IMR-90 (cell line): ENCODE measurements at regions not wholly inside any gene's neighbourhood (a gene's known extent, or its start where the extent isn't known, plus 50 kb on each side); places are given as distances from the start of the nearest gene placed in this dataset.

Experiments
- ATAC-seq: fragments of 200-7000 bp; cut with Tn5 transposase; 2 replicates; pipeline ENCODE4 v1.9.1; 2020; ENCODE audit warnings: low read depth, mild to moderate bottlenecking, moderate library complexity
- BruUV-seq: library from RNA; stranded (reverse); fragments of 400-500 nt; replicated peaks from 2 replicates; lab custom pipeline; 2021; lab: Mats Ljungman, UMichigan
- CTCF ChIA-PET: fragments of 300-600 bp; formaldehyde crosslinking; extraction: SDS; loops from one replicate; lab custom pipeline; 2021; ENCODE audit warnings: antibody characterized with exemption; lab: Yijun Ruan, JAX
- POLR2A ChIA-PET: fragments of 300-600 bp; sonication (Branson Sonifier 250); formaldehyde crosslinking; loops from one replicate; lab custom pipeline; 2022; ENCODE audit warnings: antibody characterized with exemption; ENCODE audit not compliant: unreplicated experiment; lab: Charles Lee
- DNase-seq: peaks from one replicate; pipeline ENCODE4 v3.0.0; 2013
- H2AFZ ChIP-seq: replicated peaks from 2 replicates; pipeline ENCODE3; 2013; ENCODE audit warnings: low read length, mild to moderate bottlenecking; ENCODE audit not compliant: poor library complexity
- H2AK5ac ChIP-seq: 2 replicates; pipeline ENCODE4 v1.6.1; 2013; ENCODE audit warnings: low read depth, low read length, inconsistent platforms
- H2AK9ac ChIP-seq: replicated peaks from 2 replicates; pipeline ENCODE3; 2013; ENCODE audit warnings: mild to moderate bottlenecking, low read depth, low read length, moderate library complexity; ENCODE audit not compliant: poor library complexity
- H2BK120ac ChIP-seq: 2 replicates; pipeline ENCODE4 v1.6.1; 2013; ENCODE audit warnings: low read depth, low read length, inconsistent platforms
- H2BK15ac ChIP-seq: 3 replicates; pipeline ENCODE4 v1.6.1; 2013; ENCODE audit warnings: low read depth, low read length, inconsistent platforms
- H2BK20ac ChIP-seq: 2 replicates; pipeline ENCODE4 v1.6.1; 2013; ENCODE audit warnings: low read depth, mild to moderate bottlenecking, inconsistent platforms, low read length, moderate library complexity
- H2BK5ac ChIP-seq: 2 replicates; pipeline ENCODE4 v1.6.1; 2013; ENCODE audit warnings: mild to moderate bottlenecking, low read depth, low read length, inconsistent platforms; ENCODE audit not compliant: poor library complexity, severe bottlenecking
- H3K14ac ChIP-seq: replicated peaks from 2 replicates; pipeline ENCODE4 v1.6.1; 2013; ENCODE audit warnings: low read depth, low read length, inconsistent platforms
- H3K18ac ChIP-seq: 2 replicates; pipeline ENCODE4 v1.6.1; 2013; ENCODE audit warnings: low read depth, low read length, control low read depth
- H3K23ac ChIP-seq: 2 replicates; pipeline ENCODE4 v1.6.1; 2013; ENCODE audit warnings: low read depth, low read length, inconsistent platforms
- H3K27ac ChIP-seq: 2 replicates; pipeline ENCODE4 v1.5.1; 2013; ENCODE audit warnings: mild to moderate bottlenecking, control low read depth, low read length; ENCODE audit not compliant: insufficient read depth
- H3K27me3 ChIP-seq: 2 replicates; pipeline ENCODE4 v1.6.1; 2013; ENCODE audit warnings: low read length; ENCODE audit not compliant: control insufficient read depth, insufficient read depth
- H3K36me3 ChIP-seq: 2 replicates; pipeline ENCODE4 v1.6.1; 2013; ENCODE audit warnings: low read length, mixed read lengths; ENCODE audit not compliant: control insufficient read depth, insufficient read depth
- H3K4ac ChIP-seq: 2 replicates; pipeline ENCODE4 v1.6.1; 2013; ENCODE audit warnings: low read depth, low read length, inconsistent platforms
- H3K4me1 ChIP-seq: 2 replicates; pipeline ENCODE4 v1.6.1; 2013; ENCODE audit warnings: low read length, mixed read lengths; ENCODE audit not compliant: control insufficient read depth, insufficient read depth
- H3K4me2 ChIP-seq: 2 replicates; pipeline ENCODE4 v1.6.1; 2013; ENCODE audit warnings: low read depth, mild to moderate bottlenecking, control low read depth, low read length, moderate library complexity
- H3K4me3 ChIP-seq: 2 replicates; pipeline ENCODE4 v1.5.1; 2013; ENCODE audit warnings: low read depth, mild to moderate bottlenecking, control low read depth, low read length, moderate library complexity; ENCODE audit not compliant: insufficient read depth
- H3K56ac ChIP-seq: 2 replicates; pipeline ENCODE4 v1.6.1; 2013; ENCODE audit warnings: low read length, inconsistent platforms; ENCODE audit not compliant: insufficient read depth; ENCODE audit errors: extremely low read depth
- H3K79me1 ChIP-seq, 2 experiments: 2 replicates each; pipeline ENCODE4 v1.6.1; 2013; ENCODE audit warnings: low read length in 2 of 2, inconsistent platforms in 1 of 2, low read depth in 1 of 2
- H3K9ac ChIP-seq: 2 replicates; pipeline ENCODE4 v1.6.1; 2013; ENCODE audit warnings: low read depth, low read length, control low read depth
- H3K9me1 ChIP-seq: 2 replicates; pipeline ENCODE4 v1.6.1; 2013; ENCODE audit warnings: low read length, inconsistent platforms; ENCODE audit not compliant: insufficient read depth
- H3K9me3 ChIP-seq: 2 replicates; pipeline ENCODE4 v1.6.1; 2013; ENCODE audit warnings: low read length; ENCODE audit not compliant: control insufficient read depth, insufficient read depth
- H4K20me1 ChIP-seq: 2 replicates; pipeline ENCODE4 v1.6.1; 2013; ENCODE audit warnings: low read length, inconsistent platforms; ENCODE audit not compliant: insufficient read depth
- H4K5ac ChIP-seq: 2 replicates; pipeline ENCODE4 v1.6.1; 2013; ENCODE audit warnings: mild to moderate bottlenecking, low read depth, low read length, control low read depth
- H4K8ac ChIP-seq, 2 experiments: 2 replicates each; pipeline ENCODE4 v1.6.1; 2013; ENCODE audit warnings: low read depth in 2 of 2, low read length in 2 of 2, control low read depth in 1 of 2, inconsistent platforms in 1 of 2
- H4K91ac ChIP-seq: 2 replicates; pipeline ENCODE4 v1.6.1; 2013; ENCODE audit warnings: low read depth, low read length, inconsistent platforms; ENCODE audit not compliant: insufficient read depth
- BHLHE40 ChIP-seq: fragments of 150-350 bp; IDR thresholded peaks from 2 replicates; pipeline ENCODE4 v1.6.1; 2016; ENCODE audit warnings: mild to moderate bottlenecking, low read depth, low read length
- CEBPB ChIP-seq: IDR thresholded peaks from 2 replicates; pipeline ENCODE4 v1.6.1; 2012; ENCODE audit warnings: low read depth, low read length, improper control_type of control experiment
- CHD1 ChIP-seq: IDR thresholded peaks from 2 replicates; pipeline ENCODE4 v1.6.1; 2012; ENCODE audit warnings: low read depth, low read length, improper control_type of control experiment
- FOS ChIP-seq: fragments of 150-350 bp; IDR thresholded peaks from 2 replicates; pipeline ENCODE4 v1.6.1; 2016; ENCODE audit warnings: low read depth, low read length
- MAFK ChIP-seq: IDR thresholded peaks from 2 replicates; pipeline ENCODE4 v1.6.1; 2012; ENCODE audit warnings: low read depth, low read length, improper control_type of control experiment
- MAZ ChIP-seq: IDR thresholded peaks from 2 replicates; pipeline ENCODE4 v1.6.1; 2012; ENCODE audit warnings: low read depth, mild to moderate bottlenecking, low read length, improper control_type of control experiment, moderate library complexity, borderline replicate concordance
- MXI1 ChIP-seq: IDR thresholded peaks from 2 replicates; pipeline ENCODE4 v1.6.1; 2012; ENCODE audit warnings: low read depth, mild to moderate bottlenecking, low read length, moderate library complexity, borderline replicate concordance
- NFE2L2 ChIP-seq: fragments of 150-350 bp; IDR thresholded peaks from 2 replicates; pipeline ENCODE4 v1.6.1; 2016; ENCODE audit warnings: low read depth, mild to moderate bottlenecking, low read length
- POLR2A ChIP-seq: IDR thresholded peaks from 2 replicates; pipeline ENCODE4 v1.6.1; 2012; ENCODE audit warnings: mild to moderate bottlenecking, low read depth, low read length
- RAD21 ChIP-seq: IDR thresholded peaks from 2 replicates; pipeline ENCODE4 v1.6.1; 2012; ENCODE audit warnings: low read length, improper control_type of control experiment
- RCOR1 ChIP-seq: IDR thresholded peaks from 2 replicates; pipeline ENCODE4 v1.6.1; 2012; ENCODE audit warnings: mild to moderate bottlenecking, low read length, improper control_type of control experiment; ENCODE audit not compliant: insufficient replicate concordance
- RFX5 ChIP-seq: IDR thresholded peaks from 2 replicates; pipeline ENCODE4 v1.8.0; 2012; ENCODE audit warnings: low read depth, mild to moderate bottlenecking, low read length, moderate library complexity
- SMC3 ChIP-seq: fragments of 150-350 bp; IDR thresholded peaks from 2 replicates; pipeline ENCODE4 v1.6.1; 2016; ENCODE audit warnings: low read depth, mild to moderate bottlenecking, antibody characterized with exemption, low read length, moderate library complexity
- USF2 ChIP-seq: fragments of 150-350 bp; IDR thresholded peaks from 2 replicates; pipeline ENCODE4 v1.6.1; 2017; ENCODE audit warnings: mild to moderate bottlenecking, antibody characterized with exemption, low read length, low read depth
- WGBS, 2 experiments: methylation state at CpG; one replicate each; pipeline versions ENCODE4 v1.1.5 to v1.1.7; 2013; ENCODE audit warnings: missing lambda C conversion rate in 2 of 2; ENCODE audit not compliant: insufficient read length in 1 of 2; ENCODE audit errors: extremely low coverage in 2 of 2; 5-methylcytosine and 5-hydroxymethylcytosine counted together
- dilution Hi-C: fragments of 300-500 bp; cut with HindIII; formaldehyde crosslinking; loops from one replicate; pipeline ENCODE4 v1.14.3; 2018; ENCODE audit warnings: low sequenced_read_pairs; ENCODE audit not compliant: unreplicated experiment
- in situ Hi-C: fragments of 300-500 bp; cut with MboI; formaldehyde crosslinking; loops from 3 replicates; pipeline ENCODE4 v1.14.3; 2019; ENCODE audit warnings: low sequenced_read_pairs, inconsistent platforms, mixed read lengths
- intact Hi-C: fragments of 100-400 bp; cut with micrococcal nuclease; formaldehyde crosslinking; loops from 2 replicates; pipeline ENCODE4 v1.10.0; 2022
- TF ChIP-seq, protein P1 (sequence below): conservative IDR thresholded peaks from 2 replicates; pipeline ENCODE4 v1.5.1; 2012; ENCODE audit warnings: mild to moderate bottlenecking, low read depth, low read length, improper control_type of control experiment
- TF ChIP-seq, protein P2 (sequence below): fragments of 150-350 bp; IDR thresholded peaks from 2 replicates; pipeline ENCODE4 v1.6.1; 2016; ENCODE audit warnings: low read depth, mild to moderate bottlenecking, low read length, moderate library complexity, borderline replicate concordance

GRCh38 chr20:56841346-56841908, 212.3 kb downstream of the TFAP2C start:
- intact Hi-C loops, result no loop called here

More at GRCh38 chr20:56841346-56841908, 212.3 kb downstream of the TFAP2C start:
- in situ Hi-C loops (no loop called here), dilution Hi-C loops (no loop called here)
- ATAC-seq (no peak), DNase-seq (no peak)
- no peak overlapping the region for H3K4ac ChIP-seq
- H3K4me3 ChIP-seq, result no peak overlapping the region
- H3K9ac ChIP-seq, result no peak overlapping the region
- ChIA-PET CTCF (no interaction called here), POLR2A (no interaction called here)
- H2AFZ ChIP-seq, result no peak overlapping the region
- H4K8ac ChIP-seq, result no peak overlapping the region
- H3K9me3 ChIP-seq, result no peaks in the 10 kb centered on the region
- no peaks in the 10 kb centered on the region for H3K36me3 ChIP-seq
- no peak overlapping the region for H2BK5ac ChIP-seq
- H3K4me1 ChIP-seq, result no peaks in the 10 kb centered on the region
- H2AK5ac ChIP-seq, result no peak overlapping the region
- H3K27me3 ChIP-seq, result no peaks in the 10 kb centered on the region; the same call in 1 of the 2 replicates
- WGBS, 2 experiments, result 16% methylated on average over 3 of the region's 6 CpGs; no CpG with 5 or more reads in 1 of the 2 experiments
- no peaks in the 10 kb centered on the region for H3K9me1 ChIP-seq
- H2BK120ac ChIP-seq, result no peak overlapping the region
- H3K14ac ChIP-seq, result no peak overlapping the region
- no peaks in the 10 kb centered on the region for H4K20me1 ChIP-seq
- no peak overlapping the region for H4K5ac ChIP-seq
- TF ChIP-seq BHLHE40, result no peak
- TF ChIP-seq, protein P1, sequence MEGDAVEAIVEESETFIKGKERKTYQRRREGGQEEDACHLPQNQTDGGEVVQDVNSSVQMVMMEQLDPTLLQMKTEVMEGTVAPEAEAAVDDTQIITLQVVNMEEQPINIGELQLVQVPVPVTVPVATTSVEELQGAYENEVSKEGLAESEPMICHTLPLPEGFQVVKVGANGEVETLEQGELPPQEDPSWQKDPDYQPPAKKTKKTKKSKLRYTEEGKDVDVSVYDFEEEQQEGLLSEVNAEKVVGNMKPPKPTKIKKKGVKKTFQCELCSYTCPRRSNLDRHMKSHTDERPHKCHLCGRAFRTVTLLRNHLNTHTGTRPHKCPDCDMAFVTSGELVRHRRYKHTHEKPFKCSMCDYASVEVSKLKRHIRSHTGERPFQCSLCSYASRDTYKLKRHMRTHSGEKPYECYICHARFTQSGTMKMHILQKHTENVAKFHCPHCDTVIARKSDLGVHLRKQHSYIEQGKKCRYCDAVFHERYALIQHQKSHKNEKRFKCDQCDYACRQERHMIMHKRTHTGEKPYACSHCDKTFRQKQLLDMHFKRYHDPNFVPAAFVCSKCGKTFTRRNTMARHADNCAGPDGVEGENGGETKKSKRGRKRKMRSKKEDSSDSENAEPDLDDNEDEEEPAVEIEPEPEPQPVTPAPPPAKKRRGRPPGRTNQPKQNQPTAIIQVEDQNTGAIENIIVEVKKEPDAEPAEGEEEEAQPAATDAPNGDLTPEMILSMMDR, result no peak
- no peak for TF ChIP-seq SMC3
- no peak for TF ChIP-seq FOS
- TF ChIP-seq, protein P2, sequence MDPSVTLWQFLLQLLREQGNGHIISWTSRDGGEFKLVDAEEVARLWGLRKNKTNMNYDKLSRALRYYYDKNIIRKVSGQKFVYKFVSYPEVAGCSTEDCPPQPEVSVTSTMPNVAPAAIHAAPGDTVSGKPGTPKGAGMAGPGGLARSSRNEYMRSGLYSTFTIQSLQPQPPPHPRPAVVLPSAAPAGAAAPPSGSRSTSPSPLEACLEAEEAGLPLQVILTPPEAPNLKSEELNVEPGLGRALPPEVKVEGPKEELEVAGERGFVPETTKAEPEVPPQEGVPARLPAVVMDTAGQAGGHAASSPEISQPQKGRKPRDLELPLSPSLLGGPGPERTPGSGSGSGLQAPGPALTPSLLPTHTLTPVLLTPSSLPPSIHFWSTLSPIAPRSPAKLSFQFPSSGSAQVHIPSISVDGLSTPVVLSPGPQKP, result no peak
- TF ChIP-seq POLR2A, result no peak
- no peak for TF ChIP-seq USF2
- no peak for TF ChIP-seq RCOR1
- TF ChIP-seq CHD1, result no peak
- no peak for TF ChIP-seq RFX5
- no peak for TF ChIP-seq CEBPB
- TF ChIP-seq NFE2L2, result no peak
- no peak for TF ChIP-seq MAFK
- TF ChIP-seq RAD21, result no peak
- no peak for TF ChIP-seq MAZ
- no peak for TF ChIP-seq MXI1
- no TSS peak for BruUV-seq
- H3K23ac ChIP-seq, result no peak overlapping the region
- no peaks in the 10 kb centered on the region for H3K79me1 ChIP-seq
- no peak overlapping the region for H3K27ac ChIP-seq
- no peak overlapping the region for H2AK9ac ChIP-seq
- no peak overlapping the region for H4K91ac ChIP-seq
- no peak overlapping the region for H2BK15ac ChIP-seq
- H3K56ac ChIP-seq, result no peak overlapping the region
- H2BK20ac ChIP-seq, result no peak overlapping the region
- H3K18ac ChIP-seq, result no peak overlapping the region
- H3K4me2 ChIP-seq, result no peak overlapping the region
